Lung (tissue), 11 donors: ENCODE measurements at regions not wholly inside any gene's neighbourhood (a gene's known extent, or its start where the extent isn't known, plus 50 kb on each side); places are given as distances from the start of the nearest gene placed in this dataset.

Experiments used
- ATAC-seq: fragments of 200-7000 bp; cut with Tn5 transposase; one replicate; pipeline ENCODE4 v1.9.1; 2020; ENCODE audit warnings: moderate number of reproducible peaks; ENCODE audit not compliant: insufficient read depth, low FRiP score
- DNase-seq, 3 donors: peaks; one replicate each; pipeline ENCODE4 v3.0.0-alpha.2; 2013 to 2017
- H3K27ac ChIP-seq, 2 donors: one replicate each; pipeline ENCODE4 v1.5.1; 2013; ENCODE audit warnings: mild to moderate bottlenecking in 2 of 2, moderate library complexity in 2 of 2, control low read depth in 1 of 2, inconsistent platforms in 1 of 2, low read depth in 1 of 2, low read length in 1 of 2
- H3K27me3 ChIP-seq, 3 donors: one replicate each; pipeline ENCODE4 v1.5.1; 2013; ENCODE audit warnings: low read length in 2 of 3; ENCODE audit not compliant: control insufficient read depth in 3 of 3, insufficient read depth in 3 of 3
- H3K36me3 ChIP-seq, 4 donors: one replicate each; pipeline ENCODE4 v1.5.1; 2013; ENCODE audit warnings: low read length in 4 of 4, mild to moderate bottlenecking in 1 of 4, moderate library complexity in 1 of 4; ENCODE audit not compliant: control insufficient read depth in 4 of 4, insufficient read depth in 4 of 4
- H3K4me1 ChIP-seq, 5 donors: one replicate each; pipeline ENCODE4 v1.5.1; 2013; ENCODE audit warnings: low read length in 5 of 5, mild to moderate bottlenecking in 2 of 5, moderate library complexity in 1 of 5; ENCODE audit not compliant: control insufficient read depth in 5 of 5, insufficient read depth in 5 of 5
- H3K4me3 ChIP-seq: one replicate; pipeline ENCODE4 v1.5.1; 2013; ENCODE audit warnings: mild to moderate bottlenecking, control low read depth, moderate library complexity
- H3K9ac ChIP-seq, 2 donors: one replicate each; pipeline ENCODE4 v1.5.1; 2013; ENCODE audit warnings: low read length in 2 of 2, control low read depth in 1 of 2; ENCODE audit not compliant: insufficient read depth in 1 of 2
- H3K9me3 ChIP-seq, 4 donors: one replicate each; pipeline ENCODE4 v1.5.1; 2013; ENCODE audit warnings: low read length in 3 of 4, mild to moderate bottlenecking in 1 of 4, moderate library complexity in 1 of 4; ENCODE audit not compliant: control insufficient read depth in 4 of 4, insufficient read depth in 3 of 4
- CTCF ChIP-seq: IDR thresholded peaks from 2 replicates; pipeline ENCODE4 v1.5.1; 2012; ENCODE audit warnings: mild to moderate bottlenecking; ENCODE audit errors: control extremely low read depth, extremely low read depth
- WGBS, 2 donors: extraction: QIAGEN DNeasy Blood & Tissue Kit; methylation state at CpG; one replicate each; pipeline ENCODE4 v1.1.7; 2013; 5-methylcytosine and 5-hydroxymethylcytosine counted together
- donor health status: control.
- donor health status: control.
- donor health status: Bipolar disorder and iron deficiency.
- donor health status: healthy.
- donor health status: DM: yes; HTN: yes; CAD: no.

- H3K9ac ChIP-seq = no peak overlapping the region
- DNase-seq (no peak), ATAC-seq (no peak)
- H3K27me3 ChIP-seq = no peaks in the 10 kb centered on the region
- H3K9me3 ChIP-seq = no peaks in the 10 kb centered on the region
- H3K4me1 ChIP-seq = peaks cover 0 to 4% (median 0%) of the 10 kb centered on the region in 5 donors
- no peak overlapping the region for H3K4me3 ChIP-seq
- H3K27ac ChIP-seq = no peak overlapping the region
- TF ChIP-seq CTCF = no peak
- 86 to 93% methylated on average over 7 of the region's 7 CpGs for WGBS, 2 donors
- no peaks in the 10 kb centered on the region for H3K36me3 ChIP-seq
Observed at GRCh38 chr7:81162771-81163525, 244.1 kb upstream of the SEMA3C start.

GRCh38 chr7:81162234-81162633 lies 243.4 kb upstream of the SEMA3C start:
- TF ChIP-seq CTCF = no peak
- H3K9me3 ChIP-seq = no peaks in the 10 kb centered on the region
- ATAC-seq (no peak), DNase-seq (no peak)
- WGBS, 2 donors = 96% methylated on average over 4 of the region's 4 CpGs
- H3K4me3 ChIP-seq = no peak overlapping the region
- H3K27ac ChIP-seq = no peak overlapping the region
- H3K36me3 ChIP-seq = no peaks in the 10 kb centered on the region
- no peak overlapping the region for H3K9ac ChIP-seq
- no peaks in the 10 kb centered on the region for H3K27me3 ChIP-seq
- peaks cover 0 to 4% (median 0%) of the 10 kb centered on the region in 5 donors for H3K4me1 ChIP-seq

- H3K36me3 ChIP-seq = no peaks in the 10 kb centered on the region
- ATAC-seq (peak; percentile 66), DNase-seq (peak in 2 of 3 donors; percentile 29 to 62)
- 74 to 79% methylated on average over 6 of the region's 6 CpGs for WGBS, 2 donors
- no peak overlapping the region for H3K9ac ChIP-seq
- H3K27me3 ChIP-seq = no peaks in the 10 kb centered on the region
- H3K27ac ChIP-seq = no peak overlapping the region
- H3K4me1 ChIP-seq = peaks cover 0 to 4% (median 0%) of the 10 kb centered on the region in 5 donors
- no peaks in the 10 kb centered on the region for H3K9me3 ChIP-seq
- no peak overlapping the region for H3K4me3 ChIP-seq
- no peak for TF ChIP-seq CTCF
Observed at GRCh38 chr7:81161451-81162075, 242.7 kb upstream of the SEMA3C start.
